Cardiac fibroblast (primary cell): ENCODE measurements at regions not wholly inside any gene's neighbourhood (a gene's known extent, or its start where the extent isn't known, plus 50 kb on each side); places are given as distances from the start of the nearest gene placed in this dataset.

Experiments
- DNase-seq, 2 donors: peaks; one replicate each; pipeline versions ENCODE4 v3.0.0 to v3.0.0-alpha.2; 2010; ENCODE audit warnings: low read depth in 2 of 2
- H3K4me3 ChIP-seq, 2 donors: replicated peaks in 1 of 2; 1 replicate in 1 of 2; 2 replicates in 1 of 2; pipeline ENCODE4 v1.5.1; 2011; ENCODE audit warnings: low read depth in 2 of 2, low read length in 2 of 2, mild to moderate bottlenecking in 2 of 2, moderate library complexity in 1 of 2
- TF ChIP-seq, protein P1 (sequence below): IDR thresholded peaks from one replicate; pipeline ENCODE4 v1.5.1; 2011; ENCODE audit warnings: low read depth, mild to moderate bottlenecking, low read length, inconsistent platforms

DNA sequence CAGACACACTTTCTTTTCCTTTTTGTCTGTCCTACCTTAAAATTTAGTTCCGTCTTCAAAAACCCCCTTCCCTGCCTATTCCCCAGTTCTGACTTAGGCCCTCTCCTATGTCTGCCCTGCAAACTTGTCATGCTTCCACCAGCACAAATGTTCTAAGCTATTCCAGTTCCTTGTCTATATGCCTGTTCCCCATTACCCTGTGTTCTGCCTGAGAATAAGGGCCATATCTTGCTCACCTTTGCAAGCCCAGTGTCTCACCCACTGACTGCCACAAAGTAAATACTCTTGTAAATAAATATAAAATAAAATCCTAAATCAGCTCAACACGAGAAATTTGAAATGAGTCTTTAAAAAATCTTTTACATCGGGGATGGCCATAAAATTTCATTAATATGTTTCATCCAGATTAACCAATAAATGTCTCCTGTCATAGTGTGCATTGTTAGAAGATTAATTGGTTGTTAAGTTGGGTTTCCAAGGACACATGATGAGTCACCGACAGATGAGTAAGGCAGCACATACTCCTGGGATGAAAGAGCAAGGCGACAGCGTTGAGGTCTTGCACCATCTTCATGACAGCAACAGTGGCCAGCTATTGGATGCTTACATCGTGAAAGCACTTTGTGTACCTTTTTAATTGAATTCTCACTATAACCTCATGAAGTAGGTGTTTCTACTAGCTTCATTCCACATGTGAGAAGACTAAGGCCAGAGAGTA is 92.6 kb upstream of the NGF start:
- H3K4me3 ChIP-seq, result no peak overlapping the region
- peak; percentile 83 to 97 for DNase-seq
- TF ChIP-seq, protein P1, sequence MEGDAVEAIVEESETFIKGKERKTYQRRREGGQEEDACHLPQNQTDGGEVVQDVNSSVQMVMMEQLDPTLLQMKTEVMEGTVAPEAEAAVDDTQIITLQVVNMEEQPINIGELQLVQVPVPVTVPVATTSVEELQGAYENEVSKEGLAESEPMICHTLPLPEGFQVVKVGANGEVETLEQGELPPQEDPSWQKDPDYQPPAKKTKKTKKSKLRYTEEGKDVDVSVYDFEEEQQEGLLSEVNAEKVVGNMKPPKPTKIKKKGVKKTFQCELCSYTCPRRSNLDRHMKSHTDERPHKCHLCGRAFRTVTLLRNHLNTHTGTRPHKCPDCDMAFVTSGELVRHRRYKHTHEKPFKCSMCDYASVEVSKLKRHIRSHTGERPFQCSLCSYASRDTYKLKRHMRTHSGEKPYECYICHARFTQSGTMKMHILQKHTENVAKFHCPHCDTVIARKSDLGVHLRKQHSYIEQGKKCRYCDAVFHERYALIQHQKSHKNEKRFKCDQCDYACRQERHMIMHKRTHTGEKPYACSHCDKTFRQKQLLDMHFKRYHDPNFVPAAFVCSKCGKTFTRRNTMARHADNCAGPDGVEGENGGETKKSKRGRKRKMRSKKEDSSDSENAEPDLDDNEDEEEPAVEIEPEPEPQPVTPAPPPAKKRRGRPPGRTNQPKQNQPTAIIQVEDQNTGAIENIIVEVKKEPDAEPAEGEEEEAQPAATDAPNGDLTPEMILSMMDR, result no peak

DNA sequence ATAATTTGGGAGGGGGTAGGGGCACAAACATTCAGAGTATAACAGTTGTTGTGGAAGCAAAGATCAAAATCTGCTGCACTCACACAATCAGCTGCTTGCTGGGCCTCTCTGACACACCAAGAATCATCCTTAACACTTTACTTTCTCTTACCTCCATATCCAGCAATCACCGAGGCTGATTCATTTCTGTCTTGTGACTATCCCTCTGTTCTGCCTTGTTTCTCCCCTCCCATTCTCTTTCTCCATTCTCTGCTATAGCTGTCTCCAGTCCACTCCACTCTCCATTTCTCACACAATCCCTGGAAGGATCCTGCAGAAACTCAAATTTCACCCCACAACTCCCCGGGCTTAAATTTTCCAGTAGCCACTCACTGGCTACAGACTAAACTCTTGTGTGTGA is 91.8 kb upstream of the NGF start:
- DNase-seq, result peak in 1 of 2 donors; percentile 38
- TF ChIP-seq, protein P1, result no peak
- no peak overlapping the region for H3K4me3 ChIP-seq

DNA sequence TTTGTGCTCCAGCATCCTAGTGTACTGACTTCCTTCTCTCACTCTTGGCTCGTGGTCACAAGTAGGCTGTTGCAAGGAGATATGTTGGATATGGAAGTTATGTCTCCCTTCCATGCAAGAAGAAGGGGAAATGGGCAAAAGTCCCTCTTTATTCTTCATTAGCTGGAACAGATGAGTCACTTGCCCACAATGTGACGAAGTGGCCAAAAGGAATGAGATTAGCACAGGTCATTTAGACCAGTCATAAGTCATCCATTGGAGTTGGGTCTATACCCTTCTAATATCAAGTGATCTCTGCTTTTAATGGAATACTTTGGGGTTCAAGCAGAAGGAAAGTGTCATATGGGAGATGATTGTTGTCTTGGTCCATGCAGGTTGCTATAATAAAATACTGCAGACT is 91.2 kb upstream of the NGF start:
- peak in 1 of 2 donors; percentile 69 for DNase-seq
- no peak overlapping the region for H3K4me3 ChIP-seq
- TF ChIP-seq, protein P1, result no peak

DNA sequence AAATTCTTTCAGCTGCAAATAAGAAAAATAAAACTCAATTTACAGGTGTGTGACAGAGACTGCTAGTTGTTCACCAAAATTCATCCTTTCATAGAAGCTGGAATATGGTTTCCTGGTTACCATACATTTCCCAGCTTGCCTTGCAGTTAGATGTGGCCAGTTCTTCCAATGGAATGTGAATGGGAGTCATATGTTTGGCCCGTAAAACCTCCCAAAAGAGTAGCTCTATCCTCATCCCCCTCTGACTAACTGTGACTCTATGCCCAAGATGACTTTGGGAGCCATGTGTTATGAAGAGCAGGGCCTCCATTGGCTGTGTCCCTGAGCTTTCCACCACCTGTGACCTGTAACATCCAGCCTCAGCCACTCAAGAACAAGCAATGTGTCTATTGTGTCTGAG is 90.6 kb upstream of the NGF start:
- peak in 1 of 2 donors; percentile 60 for DNase-seq
- H3K4me3 ChIP-seq, result no peak overlapping the region
- TF ChIP-seq, protein P1, result no peak

DNA sequence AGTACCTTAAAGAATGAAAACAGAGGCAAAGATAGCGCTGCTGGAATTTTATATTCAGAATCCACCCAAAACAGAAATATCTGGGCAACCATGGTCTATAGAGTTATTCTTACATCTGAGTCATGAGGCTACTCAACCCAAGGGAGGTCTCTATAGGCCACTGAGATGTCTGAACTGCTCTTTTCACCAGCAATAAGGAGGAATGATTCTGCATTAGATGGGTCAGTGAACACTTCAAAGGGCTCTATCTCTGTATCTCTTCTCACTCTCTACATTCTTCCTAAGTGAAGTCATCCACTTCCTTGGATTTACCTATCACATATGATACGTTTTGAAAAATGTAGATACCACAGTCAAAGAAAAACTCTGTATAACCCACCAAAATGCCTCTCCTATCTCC is 90.2 kb upstream of the NGF start:
- TF ChIP-seq, protein P1, result no peak
- peak in 1 of 2 donors; percentile 22 for DNase-seq
- H3K4me3 ChIP-seq, result no peak overlapping the region

DNA sequence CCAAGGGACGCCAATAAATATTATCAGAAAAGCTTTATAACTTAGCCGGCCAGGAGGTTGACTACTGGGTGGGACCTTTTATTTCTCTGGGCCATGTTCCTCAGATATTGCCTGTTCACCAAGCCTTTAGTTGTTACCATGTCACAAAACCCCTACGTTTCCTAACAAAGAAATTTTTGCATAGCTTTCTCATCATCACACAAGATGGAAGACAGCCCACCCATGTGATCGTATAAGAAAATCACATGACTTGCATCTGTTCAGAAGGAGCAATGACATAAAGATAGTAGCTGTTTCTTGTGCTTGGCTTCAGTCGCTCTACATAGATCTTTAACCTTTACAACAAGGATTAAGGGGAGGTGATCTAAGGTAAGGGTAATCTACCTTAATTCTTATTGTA is 88.9 kb upstream of the NGF start:
- TF ChIP-seq, protein P1, result no peak
- no peak overlapping the region for H3K4me3 ChIP-seq
- peak in 1 of 2 donors; percentile 19 for DNase-seq
